Suppressor macrophage treated with lipopolysaccharide for 4 hours (primary cell): ENCODE measurements at regions not wholly inside any gene's neighbourhood (a gene's known extent, or its start where the extent isn't known, plus 50 kb on each side); places are given as distances from the start of the nearest gene placed in this dataset.
"Not testable (repeated sequence)": the region's sequence is repeated elsewhere in the genome, so short reads cannot be mapped to it uniquely, and the experiment has no call there.

Experiments used
- DNase-seq: peaks from one replicate; pipeline ENCODE4 v3.0.0-alpha.2; 2020

- no peak for DNase-seq
Measured at GRCh38 chr5:99275128-99275527, 346.3 kb upstream of the CHD1 start.

GRCh38 chr5:99272576-99272975 lies 343.8 kb upstream of the CHD1 start:
- DNase-seq: no peak

GRCh38 chr5:99258819-99259218 lies 330.0 kb upstream of the CHD1 start:
- no peak for DNase-seq

- DNase-seq: no peak
Measured at GRCh38 chr5:99248066-99248465, 319.3 kb upstream of the CHD1 start.

GRCh38 chr5:99247346-99247745 lies 318.5 kb upstream of the CHD1 start:
- no peak for DNase-seq

- DNase-seq: no peak
Measured at GRCh38 chr5:99243111-99243510, 314.3 kb upstream of the CHD1 start.

- DNase-seq: no peak
Measured at GRCh38 chr5:99239826-99240360, 311.1 kb upstream of the CHD1 start.

GRCh38 chr5:99191206-99191745 lies 262.5 kb upstream of the CHD1 start:
- DNase-seq: no peak

GRCh38 chr5:99187611-99188010 lies 258.8 kb upstream of the CHD1 start:
- no peak for DNase-seq

- DNase-seq: no peak
Measured at GRCh38 chr5:99179206-99179605, 250.4 kb upstream of the CHD1 start.

GRCh38 chr5:99177796-99178195 lies 249.0 kb upstream of the CHD1 start:
- no peak for DNase-seq

- no peak for DNase-seq
Measured at GRCh38 chr5:99176186-99176585, 247.4 kb upstream of the CHD1 start.

- peak; percentile 3 for DNase-seq
Measured at GRCh38 chr5:99169309-99169708, 240.5 kb upstream of the CHD1 start.

- DNase-seq: not testable (repeated sequence)
Measured at GRCh38 chr5:99161538-99161937, 232.7 kb upstream of the CHD1 start.

GRCh38 chr5:99156688-99157087 lies 227.9 kb upstream of the CHD1 start:
- DNase-seq: no peak

- DNase-seq: not testable (repeated sequence)
Measured at GRCh38 chr5:99143283-99143795, 214.5 kb upstream of the CHD1 start.

- no peak for DNase-seq
Measured at GRCh38 chr5:99141534-99142128, 212.8 kb upstream of the CHD1 start.

GRCh38 chr5:99138911-99139310 lies 210.1 kb upstream of the CHD1 start:
- no peak for DNase-seq

GRCh38 chr5:99133921-99134320 lies 205.1 kb upstream of the CHD1 start:
- no peak for DNase-seq

- DNase-seq: peak; percentile 48
Measured at GRCh38 chr5:99129768-99130501, 201.1 kb upstream of the CHD1 start.

GRCh38 chr5:99122976-99123375 lies 194.2 kb upstream of the CHD1 start:
- DNase-seq: no peak

GRCh38 chr5:99119326-99119725 lies 190.5 kb upstream of the CHD1 start:
- DNase-seq: no peak

- DNase-seq: no peak
Measured at GRCh38 chr5:99116526-99116925, 187.7 kb upstream of the CHD1 start.

GRCh38 chr5:99109894-99110293 lies 181.1 kb upstream of the CHD1 start:
- no peak for DNase-seq
